ENCODE measurements at regions not wholly inside any gene's neighbourhood (a gene's known extent, or its start where the extent isn't known, plus 50 kb on each side); places are given as distances from the start of the nearest gene placed in this dataset.

GRCh38 chr6:33902457-33902853 lies 98.7 kb upstream of the MLN start:
- DNase-seq (ENCODE audit: low spot score) = no peak
- no peak for TF ChIP-seq CTCF (IDR thresholded peaks at IDR 0.05; ENCODE audit: extremely low read depth, missing control alignments)

DNA sequence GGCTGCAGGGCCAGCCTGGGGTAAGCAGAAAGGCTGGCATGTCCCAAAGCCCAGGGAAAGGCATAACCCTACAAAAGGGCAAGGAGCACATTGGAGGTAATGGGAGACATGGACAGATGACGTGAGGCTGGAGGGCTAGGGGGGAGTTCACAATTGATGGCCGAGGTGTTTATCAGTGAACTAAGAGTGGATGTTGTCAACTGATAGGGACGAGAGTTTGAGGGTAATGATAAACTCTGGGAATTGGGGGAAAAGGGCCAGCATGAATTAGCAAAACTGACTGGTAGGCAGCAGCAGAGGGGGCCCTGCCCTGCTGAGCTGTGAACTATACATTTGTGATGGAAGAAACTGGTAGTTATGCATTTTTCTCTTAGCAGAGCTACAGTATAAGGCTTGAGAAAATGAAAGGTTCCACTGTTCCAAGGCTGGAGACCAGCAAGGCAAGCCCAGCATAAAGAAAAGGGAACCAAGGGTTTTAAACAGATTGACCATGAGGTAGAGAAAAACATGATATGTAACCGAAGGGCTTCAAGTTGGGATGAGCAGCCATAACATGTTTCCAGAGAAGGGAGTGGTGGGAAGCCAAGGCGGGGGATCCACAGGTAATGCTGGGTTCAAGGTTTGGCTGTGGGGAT lies 98.1 kb upstream of the MLN start:
- TF ChIP-seq CTCF (IDR thresholded peaks at IDR 0.05; ENCODE audit: extremely low read depth, missing control alignments) = no peak
- no peak for DNase-seq (ENCODE audit: low spot score)

- DNase-seq (ENCODE audit: low spot score) = no peak
- TF ChIP-seq CTCF (IDR thresholded peaks at IDR 0.05; ENCODE audit: extremely low read depth, missing control alignments) = no peak
Measured at GRCh38 chr6:33898771-33899170, 95.0 kb upstream of the MLN start.

DNA sequence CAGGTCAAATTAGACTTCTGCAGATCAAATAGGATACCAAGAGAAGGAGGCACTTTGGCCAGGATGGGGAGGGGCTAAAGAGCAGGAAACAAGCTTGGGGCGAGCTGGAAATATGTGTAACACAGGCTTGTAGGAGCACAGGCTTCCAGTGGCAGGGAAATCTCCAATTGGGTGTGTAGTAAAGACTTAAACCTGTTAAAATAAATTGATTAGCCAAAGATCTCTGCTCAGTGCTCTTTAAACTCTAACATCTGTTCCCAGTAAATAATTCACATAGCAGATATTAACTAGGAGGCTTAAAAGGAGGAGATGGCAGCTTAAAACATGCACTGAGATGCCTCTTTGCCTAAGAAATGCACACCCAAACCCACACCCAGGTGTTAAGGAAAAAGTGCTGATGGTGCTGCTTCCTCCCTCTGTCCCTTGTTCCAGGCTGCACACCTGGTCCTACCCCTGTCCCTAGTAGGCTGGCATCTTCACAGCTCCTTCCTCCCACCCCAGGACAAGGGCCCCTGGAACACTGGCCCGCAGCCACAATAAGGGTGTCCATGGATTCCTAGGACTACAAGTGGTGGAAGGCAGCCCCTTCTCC lies 93.5 kb upstream of the MLN start:
- no peak for DNase-seq (ENCODE audit: low spot score)

DNA sequence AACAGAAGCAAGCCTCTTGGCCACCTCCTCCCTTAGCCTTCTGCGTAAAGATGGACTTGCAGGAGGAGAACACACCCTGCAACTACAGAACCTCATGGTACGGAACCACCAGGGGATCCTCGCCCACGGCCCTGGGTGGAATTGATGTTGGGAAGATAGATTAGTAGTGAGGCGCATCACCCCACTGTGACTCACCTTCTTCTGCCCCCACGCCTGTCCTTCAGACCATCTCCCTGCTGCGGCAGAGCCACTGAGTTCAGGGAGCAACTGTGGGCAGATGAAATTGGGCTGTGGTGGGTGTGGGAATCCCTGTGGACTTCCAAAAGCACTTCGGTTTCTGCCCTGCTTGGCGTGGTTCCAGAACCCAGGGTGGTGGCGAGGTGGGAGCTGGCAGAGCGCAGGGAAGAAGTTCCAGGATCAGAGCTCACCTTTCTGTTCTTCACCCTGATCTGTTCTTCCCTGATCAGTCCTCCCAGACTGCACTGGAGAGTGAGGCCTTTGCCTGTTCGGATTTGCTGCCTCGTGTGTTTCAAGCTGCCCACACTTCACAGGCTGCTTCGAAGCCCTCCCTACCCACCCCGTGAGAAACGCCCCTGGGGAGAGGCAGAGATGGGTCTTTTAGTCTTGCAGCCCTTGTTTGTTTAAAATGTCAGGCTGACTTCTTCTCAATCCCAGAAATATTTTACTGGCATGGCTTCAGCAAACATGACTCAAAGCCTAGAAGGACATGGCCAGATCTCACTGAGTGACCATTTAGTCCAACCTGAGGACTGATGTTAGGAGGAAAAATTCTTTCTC lies 92.8 kb upstream of the MLN start:
- TF ChIP-seq CTCF (IDR thresholded peaks at IDR 0.05; ENCODE audit: extremely low read depth, missing control alignments) = no peak
- DNase-seq (ENCODE audit: low spot score) = no peak

More for the DNA sequence above, 93.5 kb upstream of the MLN start:
- no peak for TF ChIP-seq CTCF (IDR thresholded peaks at IDR 0.05; ENCODE audit: extremely low read depth, missing control alignments)

DNA sequence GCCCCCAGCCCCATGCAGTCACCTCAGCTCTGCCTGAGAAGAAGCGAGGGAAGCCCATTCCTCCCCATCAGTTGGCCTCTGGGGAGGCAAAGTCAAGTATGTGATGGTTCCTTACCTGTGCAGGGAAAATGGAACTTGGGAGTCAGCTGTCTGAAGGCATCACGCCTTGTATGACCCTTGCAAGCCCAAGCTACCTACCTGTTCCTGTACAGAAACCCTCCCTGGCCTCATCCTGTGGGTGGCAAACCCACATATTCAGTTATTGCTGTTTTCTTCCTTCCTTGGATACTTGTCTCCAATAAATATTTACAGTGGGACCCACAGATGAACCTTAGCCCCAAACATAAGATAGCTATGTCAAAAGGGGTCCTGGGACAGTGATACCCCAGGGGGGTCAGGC lies 92.2 kb upstream of the MLN start:
- DNase-seq (ENCODE audit: low spot score) = no peak
- TF ChIP-seq CTCF (IDR thresholded peaks at IDR 0.05; ENCODE audit: extremely low read depth, missing control alignments) = no peak

DNA sequence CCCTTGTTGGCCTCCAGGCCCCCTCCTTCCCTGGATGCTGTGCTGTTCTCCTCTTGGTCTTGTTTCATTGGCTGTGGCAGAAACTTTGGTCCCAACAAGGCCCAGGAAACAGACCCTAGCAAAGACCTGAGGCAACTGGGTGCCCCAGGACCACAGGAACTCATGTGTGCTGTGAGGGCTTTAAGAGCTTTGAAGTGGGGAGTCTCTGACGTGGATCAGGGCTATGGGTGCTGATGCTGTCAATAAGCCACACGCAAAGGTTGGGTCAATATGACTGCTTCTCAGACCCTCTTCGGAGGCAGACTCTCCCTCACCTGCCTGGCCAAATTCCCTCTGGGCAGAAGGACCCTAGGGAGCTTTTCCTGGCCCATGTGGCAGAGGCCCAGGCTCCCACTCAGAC lies 91.5 kb upstream of the MLN start:
- no peak for DNase-seq (ENCODE audit: low spot score)
- no peak for TF ChIP-seq CTCF (IDR thresholded peaks at IDR 0.05; ENCODE audit: extremely low read depth, missing control alignments)
